Ascending aorta (tissue), 2 donors: ENCODE measurements at regions not wholly inside any gene's neighbourhood (a gene's known extent, or its start where the extent isn't known, plus 50 kb on each side); places are given as distances from the start of the nearest gene placed in this dataset.
"Not testable (repeated sequence)": the region's sequence is repeated elsewhere in the genome, so short reads cannot be mapped to it uniquely, and the experiment has no call there.

Experiments used
- DNase-seq, 2 donors: peaks; one replicate each; pipeline ENCODE4 v3.0.0-alpha.2; 2019; ENCODE audit warnings: low spot score in 2 of 2
- H3K27ac ChIP-seq, 2 donors: fragments of 200-600 bp; sonication (generic); one replicate each; pipeline ENCODE4 v1.5.1; 2016 to 2017; ENCODE audit warnings: mild to moderate bottlenecking in 1 of 2
- H3K27me3 ChIP-seq: fragments of 200-600 bp; sonication (generic); one replicate; pipeline ENCODE4 v1.5.1; 2017
- H3K36me3 ChIP-seq, 2 donors: fragments of 200-600 bp; sonication (generic); one replicate each; pipeline ENCODE4 v1.5.1; 2016
- H3K4me1 ChIP-seq, 2 donors: fragments of 200-600 bp; sonication (generic); one replicate each; pipeline ENCODE4 v1.5.1; 2016 to 2017; ENCODE audit warnings: mild to moderate bottlenecking in 1 of 2
- H3K4me3 ChIP-seq, 2 donors: fragments of 200-600 bp; sonication (generic); one replicate each; pipeline ENCODE4 v1.5.1; 2016 to 2017; ENCODE audit warnings: mild to moderate bottlenecking in 1 of 2
- H3K9me3 ChIP-seq, 2 donors: fragments of 200-600 bp; sonication (generic); one replicate each; pipeline ENCODE4 v1.5.1; 2016
- CTCF ChIP-seq, 3 experiments: fragments of 200-600 bp in 2 of 3; fragments of 450-650 bp in 1 of 3; sonication (generic) in 2 of 3; IDR thresholded peaks; one replicate each; pipeline ENCODE4 v1.5.1; 2016 to 2019; ENCODE audit warnings: antibody characterized with exemption in 3 of 3, mild to moderate bottlenecking in 1 of 3, moderate library complexity in 1 of 3
- intact Hi-C: fragments of 100-400 bp; cut with DNase I; formaldehyde crosslinking; loops from one replicate; pipeline ENCODE4 v1.15.1; 2023

- intact Hi-C loops, result no loop called here
- H3K36me3 ChIP-seq, result no peaks in the 10 kb centered on the region
- no peaks in the 10 kb centered on the region for H3K9me3 ChIP-seq
- DNase-seq, result no peak
- H3K27ac ChIP-seq, result no peak overlapping the region
- no peaks in the 10 kb centered on the region for H3K27me3 ChIP-seq
- no peak overlapping the region for H3K4me3 ChIP-seq
- H3K4me1 ChIP-seq, result peaks cover 0 to 15% of the 10 kb centered on the region in 2 donors
- no peak for TF ChIP-seq CTCF (IDR thresholded peaks at IDR 0.05)
Observed at GRCh38 chr6:112910256-112910655, 563.1 kb downstream of the RFPL4B start.

- Histone ChIP-seq H3K4me3 (no peak overlapping the region), H3K4me1 (peaks cover 0 to 9% of the 10 kb centered on the region in 2 donors), H3K27ac (no peak overlapping the region), H3K36me3 (no peaks in the 10 kb centered on the region), H3K27me3 (no peaks in the 10 kb centered on the region), H3K9me3 (no peaks in the 10 kb centered on the region)
- DNase-seq, result no peak
- intact Hi-C loops, result no loop called here
- no peak for TF ChIP-seq CTCF (IDR thresholded peaks at IDR 0.05)
Observed at GRCh38 chr6:112911959-112912358, 564.8 kb downstream of the RFPL4B start.

GRCh38 chr6:112912416-112913101 lies 565.4 kb downstream of the RFPL4B start:
- DNase-seq, result no peak
- Histone ChIP-seq H3K27me3 (no peaks in the 10 kb centered on the region), H3K4me1 (peaks cover 0 to 9% of the 10 kb centered on the region in 2 donors), H3K9me3 (no peaks in the 10 kb centered on the region), H3K4me3 (no peak overlapping the region), H3K27ac (no peak overlapping the region), H3K36me3 (no peaks in the 10 kb centered on the region)
- intact Hi-C loops, result no loop called here
- no peak for TF ChIP-seq CTCF (IDR thresholded peaks at IDR 0.05)

GRCh38 chr6:112919744-112920143 lies 572.6 kb downstream of the RFPL4B start:
- H3K4me3 ChIP-seq, H3K4me1 ChIP-seq, H3K36me3 ChIP-seq, intact Hi-C loops, H3K27ac ChIP-seq, DNase-seq, H3K27me3 ChIP-seq: not testable (repeated sequence)
- H3K9me3 ChIP-seq, result peaks cover 0 to 22% of the 10 kb centered on the region in 2 donors

GRCh38 chr6:112920994-112921393 lies 573.9 kb downstream of the RFPL4B start:
- H3K4me3 ChIP-seq, result no peak overlapping the region
- TF ChIP-seq CTCF (IDR thresholded peaks at IDR 0.05), result no peak
- no peak for DNase-seq
- intact Hi-C loops, result no loop called here
- H3K9me3 ChIP-seq, result peaks cover 0 to 22% of the 10 kb centered on the region in 2 donors
- no peaks in the 10 kb centered on the region for H3K36me3 ChIP-seq
- no peaks in the 10 kb centered on the region for H3K4me1 ChIP-seq
- H3K27ac ChIP-seq, result no peak overlapping the region
- no peaks in the 10 kb centered on the region for H3K27me3 ChIP-seq

GRCh38 chr6:112923940-112924587 lies 576.9 kb downstream of the RFPL4B start:
- Histone ChIP-seq H3K27me3 (no peaks in the 10 kb centered on the region), H3K4me3 (no peak overlapping the region), H3K36me3 (no peaks in the 10 kb centered on the region), H3K4me1 (no peaks in the 10 kb centered on the region), H3K9me3 (peaks cover 0 to 22% of the 10 kb centered on the region in 2 donors), H3K27ac (no peak overlapping the region)
- DNase-seq, result no peak
- intact Hi-C loops, result no loop called here
- no peak for TF ChIP-seq CTCF (IDR thresholded peaks at IDR 0.05)
